NB4 (cell line): ENCODE measurements at regions not wholly inside any gene's neighbourhood (a gene's known extent, or its start where the extent isn't known, plus 50 kb on each side); places are given as distances from the start of the nearest gene placed in this dataset.

Experiments used
- DNase-seq: peaks from one replicate; pipeline ENCODE4 v3.0.0; 2010; ENCODE audit warnings: low read depth
- H3K4me3 ChIP-seq: one replicate; pipeline ENCODE4 v1.5.1; 2011; ENCODE audit warnings: mild to moderate bottlenecking, low read depth, low read length, moderate library complexity
- CTCF ChIP-seq: IDR thresholded peaks from one replicate; pipeline ENCODE4 v1.5.1; 2012; ENCODE audit warnings: low read depth, low read length
- MAX ChIP-seq: IDR thresholded peaks from 2 replicates; pipeline ENCODE4 v1.6.1; 2011; ENCODE audit warnings: low read depth, low read length
- MYC ChIP-seq: IDR thresholded peaks from 2 replicates; pipeline ENCODE4 v1.6.1; 2011; ENCODE audit warnings: low read depth, low read length
- POLR2A ChIP-seq: IDR thresholded peaks from 2 replicates; pipeline ENCODE4 v1.6.1; 2011; ENCODE audit warnings: mild to moderate bottlenecking; ENCODE audit not compliant: insufficient read length; ENCODE audit errors: extremely low read depth

GRCh38 chr2:195579776-195580555 lies 77.1 kb upstream of the SLC39A10 start:
- DNase-seq: peak; percentile 88
- no peak overlapping the region for H3K4me3 ChIP-seq
- TF ChIP-seq CTCF: no peak
- peak; percentile 98 for TF ChIP-seq MAX
- TF ChIP-seq POLR2A: no peak
- TF ChIP-seq MYC: peak; percentile 96

GRCh38 chr2:195575879-195576401 lies 81.1 kb upstream of the SLC39A10 start:
- no peak overlapping the region for H3K4me3 ChIP-seq
- TF ChIP-seq MYC: no peak
- TF ChIP-seq MAX: no peak
- no peak for TF ChIP-seq CTCF
- TF ChIP-seq POLR2A: no peak
- peak; percentile 66 for DNase-seq

GRCh38 chr2:195575016-195575415 lies 82.0 kb upstream of the SLC39A10 start:
- no peak for DNase-seq
- H3K4me3 ChIP-seq: no peak overlapping the region

GRCh38 chr2:195574312-195574711 lies 82.7 kb upstream of the SLC39A10 start:
- H3K4me3 ChIP-seq: no peak overlapping the region
- TF ChIP-seq MAX (no peak), POLR2A (no peak), CTCF (no peak), MYC (no peak)
- DNase-seq: no peak

More at GRCh38 chr2:195575016-195575415, 82.0 kb upstream of the SLC39A10 start:
- no peak for TF ChIP-seq MAX
- TF ChIP-seq POLR2A: no peak
- TF ChIP-seq MYC: no peak
- no peak for TF ChIP-seq CTCF

- no peak overlapping the region for H3K4me3 ChIP-seq
- no peak for DNase-seq
- TF ChIP-seq MAX (no peak), CTCF (no peak), MYC (no peak), POLR2A (no peak)
Observed at GRCh38 chr2:195572895-195573683, 83.9 kb upstream of the SLC39A10 start.
